Psoas muscle (tissue), 7 donors: ENCODE measurements at regions not wholly inside any gene's neighbourhood (a gene's known extent, or its start where the extent isn't known, plus 50 kb on each side); places are given as distances from the start of the nearest gene placed in this dataset.

Source experiments
- ATAC-seq, 4 donors: fragments of 200-7000 bp; cut with Tn5 transposase; one replicate each; pipeline ENCODE4 v1.9.1; 2020; ENCODE audit warnings: moderate library complexity in 3 of 4, mild to moderate bottlenecking in 2 of 4
- DNase-seq, 2 donors: peaks; one replicate each; pipeline ENCODE4 v3.0.0-alpha.2; 2020
- H3K27ac ChIP-seq: fragments of 200-600 bp; one replicate; pipeline ENCODE4 v1.8.0; 2022
- H3K27me3 ChIP-seq, 3 donors: fragments of 200-600 bp in 1 of 3; one replicate each; pipeline versions ENCODE4 v1.6.1 to v1.8.0; 2013 to 2022; ENCODE audit warnings: low read length in 2 of 3, mild to moderate bottlenecking in 2 of 3, moderate library complexity in 1 of 3; ENCODE audit not compliant: insufficient read depth in 3 of 3
- H3K36me3 ChIP-seq, 2 donors: fragments of 200-600 bp in 1 of 2; one replicate each; pipeline versions ENCODE4 v1.6.1 to v1.8.0; 2013 to 2022; ENCODE audit warnings: low read depth in 1 of 2, mild to moderate bottlenecking in 1 of 2, moderate library complexity in 1 of 2; ENCODE audit not compliant: insufficient read depth in 1 of 2
- H3K4me1 ChIP-seq: fragments of 200-600 bp; one replicate; pipeline ENCODE4 v1.8.0; 2022
- H3K4me3 ChIP-seq: fragments of 200-600 bp; one replicate; pipeline ENCODE4 v1.8.0; 2022; ENCODE audit warnings: mild to moderate bottlenecking
- H3K9me3 ChIP-seq: fragments of 200-600 bp; one replicate; pipeline ENCODE4 v1.8.0; 2022
- CTCF ChIP-seq: fragments of 200-600 bp; IDR thresholded peaks from one replicate; pipeline ENCODE4 v1.8.0; 2022; ENCODE audit warnings: antibody characterized with exemption
- WGBS, 3 donors: extraction: QIAGEN DNeasy Blood & Tissue Kit; methylation state at CpG; one replicate each; pipeline versions ENCODE4 v1.1.6 to v1.1.7; 2013; 5-methylcytosine and 5-hydroxymethylcytosine counted together
- intact Hi-C, 2 donors: fragments of 100-400 bp; cut with DNase I; formaldehyde crosslinking; loops; one replicate each; pipeline versions ENCODE4 v1.11.0 to v1.14.2; 2022
- donor health status: healthy with polysubstance abuse.
- donor health status: DM: no; HTN: no; CAD: no; lungs with moderate emphysema.
- donor health status: Bipolar disorder and iron deficiency.
- donor health status: healthy.
- donor health status: DM: yes; HTN: yes; CAD: no.
- donor health status: DM: no; HTN: no; CAD: no.
- donor health status: DM: yes; HTN: yes; CAD: no.

- no peaks in the 10 kb centered on the region for H3K36me3 ChIP-seq
- no peak overlapping the region for H3K27ac ChIP-seq
- no peak for ATAC-seq
- H3K27me3 ChIP-seq, result no peaks in the 10 kb centered on the region
- DNase-seq, result no peak
- H3K4me3 ChIP-seq, result no peak overlapping the region
- no peak for TF ChIP-seq CTCF
- no peaks in the 10 kb centered on the region for H3K9me3 ChIP-seq
- peaks cover 5% of the 10 kb centered on the region for H3K4me1 ChIP-seq
- intact Hi-C loops, result no loop called here
- 76 to 89% (median 85%) methylated on average over 6 of the region's 6 CpGs for WGBS, 3 donors
Observed at GRCh38 chr2:176764921-176765320, 447.7 kb upstream of the HNRNPA3 start.

DNA sequence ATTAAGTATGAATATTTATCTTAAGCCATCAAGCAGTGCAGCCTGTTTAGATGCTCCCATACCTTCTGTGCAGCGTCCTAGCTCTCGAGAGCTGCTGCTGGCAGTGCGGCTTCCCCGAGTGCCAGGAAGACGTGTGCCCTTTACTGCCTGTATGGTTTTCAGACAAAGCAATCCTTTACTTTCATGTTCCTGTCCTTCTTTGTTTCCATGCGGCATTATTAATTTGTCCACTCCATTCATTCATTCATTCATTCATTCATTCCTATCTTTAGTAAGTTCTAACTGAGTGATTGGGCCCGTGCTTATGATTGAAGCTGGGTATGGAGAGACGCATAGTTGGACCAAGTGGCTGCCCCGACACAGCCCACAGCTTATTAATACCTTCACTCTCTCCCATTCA lies 446.6 kb upstream of the HNRNPA3 start:
- peaks cover 9% of the 10 kb centered on the region for H3K4me1 ChIP-seq
- H3K9me3 ChIP-seq, result no peaks in the 10 kb centered on the region
- no peaks in the 10 kb centered on the region for H3K36me3 ChIP-seq
- no peak for DNase-seq
- no peak for TF ChIP-seq CTCF
- no peak overlapping the region for H3K27ac ChIP-seq
- ATAC-seq, result no peak
- 59 to 95% (median 88%) methylated on average over 9 of the region's 9 CpGs for WGBS, 3 donors
- H3K4me3 ChIP-seq, result no peak overlapping the region
- H3K27me3 ChIP-seq, result no peaks in the 10 kb centered on the region
- intact Hi-C loops, result no loop called here

DNA sequence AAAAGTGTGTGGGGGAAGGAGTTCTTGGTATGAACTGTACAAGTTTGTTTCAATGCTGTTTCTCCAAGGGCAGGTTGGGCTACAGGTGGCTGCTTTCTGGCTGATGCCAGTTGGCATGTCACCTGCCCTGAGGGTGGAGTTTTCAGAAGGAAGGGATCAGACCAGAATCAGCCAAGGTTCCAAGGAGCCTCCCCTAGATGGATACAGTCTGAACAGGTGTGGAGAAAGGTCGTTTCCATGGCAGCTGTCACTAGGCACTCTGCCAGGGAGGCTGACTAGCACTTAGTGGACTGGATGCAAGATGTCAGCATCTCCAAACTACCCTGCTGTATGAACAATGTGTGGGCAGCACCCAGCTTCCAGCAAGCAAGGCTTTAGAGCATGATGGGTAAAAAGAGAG lies 444.4 kb upstream of the HNRNPA3 start:
- TF ChIP-seq CTCF, result no peak
- no peak overlapping the region for H3K4me3 ChIP-seq
- peaks cover 9% of the 10 kb centered on the region for H3K4me1 ChIP-seq
- H3K27ac ChIP-seq, result no peak overlapping the region
- DNase-seq (no peak), ATAC-seq (peak in 1 of 4 donors; percentile 25)
- 14 to 25% (median 24%) methylated on average over 1 of the region's 1 CpG for WGBS, 3 donors
- H3K27me3 ChIP-seq, result no peaks in the 10 kb centered on the region
- no peaks in the 10 kb centered on the region for H3K9me3 ChIP-seq
- H3K36me3 ChIP-seq, result no peaks in the 10 kb centered on the region
- intact Hi-C loops, result no loop called here

- no peak overlapping the region for H3K27ac ChIP-seq
- intact Hi-C loops, result no loop called here
- DNase-seq, result no peak
- no peaks in the 10 kb centered on the region for H3K27me3 ChIP-seq
- no peak overlapping the region for H3K4me3 ChIP-seq
- WGBS, 3 donors, result 56 to 80% (median 68%) methylated on average over 3 of the region's 3 CpGs
- no peak for ATAC-seq
- no peak for TF ChIP-seq CTCF
- H3K4me1 ChIP-seq, result peaks cover 9% of the 10 kb centered on the region
- H3K9me3 ChIP-seq, result no peaks in the 10 kb centered on the region
- no peaks in the 10 kb centered on the region for H3K36me3 ChIP-seq
Observed at GRCh38 chr2:176769021-176769420, 443.6 kb upstream of the HNRNPA3 start.
